ENCODE measurements at regions not wholly inside any gene's neighbourhood (a gene's known extent, or its start where the extent isn't known, plus 50 kb on each side); places are given as distances from the start of the nearest gene placed in this dataset.
"Not testable (repeated sequence)": the region's sequence is repeated elsewhere in the genome, so short reads cannot be mapped to it uniquely, and the experiment has no call there.

- DNase-seq (ENCODE audit: low read depth in 3 of 3): no peak
Observed at GRCh38 chr13:95388420-95389079, 87.3 kb upstream of the ABCC4 start.

- no peak for DNase-seq (ENCODE audit: low read depth in 3 of 3)
Observed at GRCh38 chr13:95391362-95391761, 90.1 kb upstream of the ABCC4 start.

DNA sequence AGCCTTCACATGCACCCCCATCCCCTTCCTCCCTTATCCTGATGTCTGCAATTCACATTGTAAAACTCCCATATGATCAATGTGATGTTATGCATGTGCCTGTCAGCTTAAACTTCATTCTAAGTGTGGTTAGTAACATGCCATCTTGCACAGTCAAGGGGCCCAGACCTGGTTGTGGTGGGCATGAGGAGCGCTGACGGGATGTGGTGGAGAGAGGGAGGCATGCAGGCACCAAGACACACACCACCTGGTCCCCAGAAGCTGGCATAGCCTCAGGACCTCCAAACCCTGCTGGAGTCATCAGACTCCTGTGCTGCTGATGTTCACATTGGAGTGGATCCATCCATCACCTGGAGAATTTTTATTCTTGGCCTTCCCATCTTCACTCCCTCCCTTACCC lies 90.5 kb upstream of the ABCC4 start:
- DNase-seq (ENCODE audit: low read depth in 3 of 3): no peak

GRCh38 chr13:95392597-95392996 lies 91.3 kb upstream of the ABCC4 start:
- DNase-seq (ENCODE audit: low read depth in 3 of 3): no peak

- DNase-seq (ENCODE audit: low read depth in 3 of 3): no peak
Observed at GRCh38 chr13:95403349-95404140, 102.3 kb upstream of the ABCC4 start.

GRCh38 chr13:95404141-95404882 lies 103.1 kb upstream of the ABCC4 start:
- DNase-seq (ENCODE audit: low read depth in 3 of 3): peak; percentile 58 to 67 (median 59)

DNA sequence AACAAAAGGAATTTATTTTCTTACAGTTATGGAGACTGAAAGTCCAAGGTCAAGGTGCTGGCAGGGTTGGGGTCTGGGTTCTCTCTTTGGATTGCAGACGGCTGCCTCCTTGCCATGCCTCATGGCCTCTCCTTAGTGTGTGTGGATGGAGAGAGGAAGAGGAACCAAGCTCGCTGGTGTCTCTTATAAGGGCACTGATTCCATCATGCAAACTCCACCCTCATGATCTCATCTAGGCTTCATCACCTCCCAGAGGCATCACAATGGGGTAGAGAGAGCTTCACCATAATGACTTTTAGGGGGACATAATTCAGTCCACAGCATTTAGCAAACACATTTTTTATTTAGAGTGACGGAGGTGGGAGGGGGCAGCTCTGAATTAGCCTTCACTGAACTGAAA lies 104.9 kb upstream of the ABCC4 start:
- no peak for DNase-seq (ENCODE audit: low read depth in 3 of 3)

GRCh38 chr13:95411428-95412040 lies 110.3 kb upstream of the ABCC4 start:
- no peak for DNase-seq (ENCODE audit: low read depth in 3 of 3)

GRCh38 chr13:95418946-95419345 lies 117.7 kb upstream of the ABCC4 start:
- DNase-seq (ENCODE audit: low read depth in 3 of 3): no peak

DNA sequence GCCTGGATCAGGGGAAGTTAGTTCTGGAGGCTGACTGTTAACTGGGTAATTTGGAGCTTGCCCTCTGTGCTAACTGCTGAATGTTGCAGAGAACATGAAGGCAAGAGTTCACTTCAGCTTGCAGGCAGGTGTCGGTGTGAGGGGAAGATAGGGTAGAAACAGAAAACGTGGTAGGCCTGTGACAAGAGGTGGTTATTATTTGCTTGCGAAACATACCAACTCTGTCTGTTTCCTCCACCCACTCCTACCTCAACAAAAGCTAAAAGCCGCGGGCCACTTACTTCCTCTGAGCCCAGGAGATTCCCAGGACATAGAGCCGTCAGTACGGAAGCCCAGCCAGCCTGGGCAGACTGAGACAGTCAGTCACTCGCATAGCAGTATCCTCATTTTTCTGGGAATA lies 119.2 kb upstream of the ABCC4 start:
- DNase-seq (ENCODE audit: low read depth in 3 of 3): no peak

DNA sequence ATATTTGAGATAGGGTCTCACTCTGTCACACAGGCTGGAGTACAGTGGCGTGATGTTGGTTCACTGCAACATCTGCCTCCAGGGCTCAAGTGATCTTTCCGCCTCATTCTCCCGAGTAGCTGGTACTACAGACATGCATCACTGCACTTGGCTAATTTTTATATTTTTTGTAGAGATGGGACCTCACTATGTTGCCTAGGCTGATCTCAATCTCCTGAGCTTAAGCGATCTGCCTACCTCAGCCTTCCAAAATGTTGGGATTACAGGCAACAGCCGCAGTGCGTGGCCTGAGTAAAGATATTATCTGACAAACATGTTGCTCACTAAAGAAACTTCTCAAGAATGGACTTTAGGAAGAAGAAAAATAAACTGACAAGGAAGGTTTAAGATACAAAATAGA lies 125.4 kb upstream of the ABCC4 start:
- DNase-seq (ENCODE audit: low read depth in 3 of 3): no peak

GRCh38 chr13:95430525-95430924 lies 122.0 kb upstream of the CLDN10 start:
- not testable (repeated sequence) for DNase-seq (ENCODE audit: low read depth in 3 of 3)

DNA sequence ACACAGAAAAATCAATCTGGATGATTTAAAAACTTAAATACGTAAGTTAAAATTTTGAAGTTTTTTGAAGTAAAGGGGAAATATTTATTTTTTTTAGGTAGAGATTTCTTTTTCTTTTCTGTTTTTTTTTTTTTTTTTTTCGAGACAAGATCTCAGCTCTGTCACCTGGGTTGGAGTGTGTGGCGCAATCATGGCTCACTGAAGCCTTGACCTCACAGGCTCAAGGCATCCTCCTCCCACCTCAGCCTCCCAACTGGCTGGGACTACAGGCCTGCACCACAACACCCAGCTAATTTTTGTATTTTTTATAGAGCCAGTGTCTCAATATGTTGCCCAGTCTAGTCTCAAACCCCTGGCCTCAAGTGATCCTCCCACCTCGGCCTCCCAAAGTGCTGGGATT lies 120.4 kb upstream of the CLDN10 start:
- no peak for DNase-seq (ENCODE audit: low read depth in 3 of 3)

DNA sequence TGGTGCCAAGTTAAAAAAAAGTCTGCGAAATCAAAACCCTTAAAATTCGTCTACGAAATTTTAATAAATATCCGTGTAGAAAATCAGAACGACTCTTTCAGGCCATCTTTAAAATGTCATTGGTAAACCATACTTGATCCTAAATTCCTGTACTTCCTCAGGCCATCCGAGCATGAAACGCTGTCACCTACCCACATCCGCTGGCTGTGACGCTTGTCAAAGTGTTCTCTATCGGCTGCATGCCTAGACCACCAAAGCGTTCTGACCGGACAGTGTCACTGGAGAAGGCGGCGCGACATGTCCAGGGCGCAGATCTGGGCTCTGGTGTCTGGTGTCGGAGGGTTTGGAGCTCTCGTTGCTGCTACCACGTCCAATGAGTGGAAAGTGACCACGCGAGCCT lies 119.0 kb upstream of the CLDN10 start:
- no peak for DNase-seq (ENCODE audit: low read depth in 3 of 3)

DNA sequence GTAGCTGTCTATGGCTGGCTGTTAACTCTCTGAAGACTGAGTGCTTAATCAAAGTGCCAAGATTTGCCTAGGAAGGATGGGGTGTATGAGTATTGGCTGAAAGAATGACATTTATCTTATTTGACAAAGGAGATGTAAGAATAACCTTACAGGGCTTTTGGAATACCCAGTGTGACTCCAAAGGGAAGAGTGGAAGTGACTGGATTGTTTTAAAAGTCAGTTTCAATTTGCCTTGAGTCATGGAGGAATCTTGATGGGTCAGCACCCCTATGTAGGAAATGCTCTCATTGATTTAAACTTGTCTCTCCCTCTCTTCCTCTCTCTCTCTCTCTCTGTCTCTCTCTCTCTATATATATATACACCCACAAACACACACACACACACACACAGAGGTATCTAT lies 118.4 kb upstream of the CLDN10 start:
- no peak for DNase-seq (ENCODE audit: low read depth in 3 of 3)

GRCh38 chr13:95437561-95437960 lies 115.0 kb upstream of the CLDN10 start:
- DNase-seq (ENCODE audit: low read depth in 3 of 3): no peak

DNA sequence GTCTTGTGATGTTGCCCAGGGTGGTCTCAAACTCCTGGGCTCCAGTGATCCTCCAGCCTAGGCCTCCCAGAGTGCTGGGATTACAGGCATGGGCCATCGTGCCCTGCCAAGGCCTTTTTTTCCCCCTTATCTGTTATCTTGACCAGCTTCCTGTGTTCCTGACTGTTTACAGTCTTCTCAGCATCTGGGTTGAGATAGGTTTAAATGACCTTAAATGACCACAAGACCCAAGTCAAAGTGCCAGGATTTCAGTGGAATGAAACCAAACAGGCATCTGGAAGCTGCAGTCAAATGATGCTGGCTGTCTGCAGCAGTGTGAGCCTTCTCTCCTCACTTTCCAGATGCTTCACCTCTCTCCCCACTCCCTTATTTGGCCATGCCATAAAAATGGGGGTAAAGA lies 114.2 kb upstream of the CLDN10 start:
- no peak for DNase-seq (ENCODE audit: low read depth in 3 of 3)

- no peak for DNase-seq (ENCODE audit: low read depth in 3 of 3)
Observed at GRCh38 chr13:95440441-95441088, 112.0 kb upstream of the CLDN10 start.

DNA sequence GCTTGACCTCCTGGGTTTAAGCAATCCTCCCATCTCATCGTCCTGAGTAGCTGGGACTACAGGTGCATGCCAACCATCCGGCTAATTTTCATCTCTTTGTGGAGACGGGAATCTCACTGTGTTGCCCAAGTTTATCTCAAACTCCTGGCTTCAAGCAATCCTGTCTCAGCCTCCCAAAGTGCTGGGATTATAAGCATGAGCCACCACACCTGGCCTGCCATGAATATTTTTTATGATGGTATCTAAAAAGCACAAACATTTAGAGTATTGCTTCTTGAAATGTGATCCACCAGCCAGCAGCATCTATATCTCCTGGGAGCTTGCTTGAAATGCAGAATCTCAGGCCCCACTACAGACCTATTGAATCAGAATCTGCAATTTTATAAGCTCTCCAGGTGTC lies 111.2 kb upstream of the CLDN10 start:
- DNase-seq (ENCODE audit: low read depth in 3 of 3): no peak

GRCh38 chr13:95444006-95444730 lies 108.4 kb upstream of the CLDN10 start:
- DNase-seq (ENCODE audit: low read depth in 3 of 3): no peak

DNA sequence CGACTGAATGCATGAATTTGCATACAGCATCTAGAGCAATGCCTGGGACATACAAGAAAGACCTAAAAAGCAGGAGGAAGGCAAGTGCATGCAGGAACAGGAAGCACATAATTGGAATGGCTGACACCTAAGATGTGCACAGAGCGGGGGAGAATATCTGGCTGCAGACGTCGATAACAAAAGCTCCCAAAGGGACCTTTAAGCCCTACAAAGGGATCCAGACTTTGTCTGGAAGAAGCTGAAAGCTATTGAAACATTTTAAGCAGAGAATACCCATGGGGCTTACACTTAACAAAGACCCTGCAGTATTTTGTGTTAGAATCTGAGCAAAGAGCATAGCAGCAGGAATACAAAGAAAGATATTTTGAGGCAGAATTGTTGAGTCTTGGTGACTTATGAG lies 107.4 kb upstream of the CLDN10 start:
- DNase-seq (ENCODE audit: low read depth in 3 of 3): no peak
